DLD1 (cell line): ENCODE measurements at regions not wholly inside any gene's neighbourhood (a gene's known extent, or its start where the extent isn't known, plus 50 kb on each side); places are given as distances from the start of the nearest gene placed in this dataset.

ENCODE experiments used
- in situ Hi-C: cut with HindIII; loops from 2 replicates; pipeline ENCODE4 v1.10.0; 2017; ENCODE audit warnings: low sequenced_read_pairs

- in situ Hi-C loops = no loop called here
Observed at GRCh38 chr7:131233193-131233592, 94.5 kb upstream of the MKLN1 start.

GRCh38 chr7:131234719-131235488 lies 92.8 kb upstream of the MKLN1 start:
- in situ Hi-C loops = no loop called here

GRCh38 chr7:131235489-131236317 lies 92.0 kb upstream of the MKLN1 start:
- in situ Hi-C loops = no loop called here

GRCh38 chr7:131236318-131236672 lies 91.4 kb upstream of the MKLN1 start:
- in situ Hi-C loops = no loop called here

GRCh38 chr7:131238347-131238931 lies 89.2 kb upstream of the MKLN1 start:
- in situ Hi-C loops = no loop called here

GRCh38 chr7:131241386-131241785 lies 86.3 kb upstream of the MKLN1 start:
- in situ Hi-C loops = no loop called here

- in situ Hi-C loops = no loop called here
Observed at GRCh38 chr7:131242123-131242650, 85.5 kb upstream of the MKLN1 start.

GRCh38 chr7:131244259-131244852 lies 83.3 kb upstream of the MKLN1 start:
- in situ Hi-C loops = no loop called here

GRCh38 chr7:131249003-131249402 lies 78.7 kb upstream of the MKLN1 start:
- in situ Hi-C loops = no loop called here

- in situ Hi-C loops = no loop called here
Observed at GRCh38 chr7:131249483-131249882, 78.2 kb upstream of the MKLN1 start.

GRCh38 chr7:131250331-131250730 lies 77.3 kb upstream of the MKLN1 start:
- in situ Hi-C loops = no loop called here

GRCh38 chr7:131251371-131251770 lies 76.3 kb upstream of the MKLN1 start:
- in situ Hi-C loops = no loop called here

GRCh38 chr7:131252976-131253375 lies 74.7 kb upstream of the MKLN1 start:
- in situ Hi-C loops = no loop called here

- in situ Hi-C loops = no loop called here
Observed at GRCh38 chr7:131254211-131254610, 73.5 kb upstream of the MKLN1 start.

- in situ Hi-C loops = no loop called here
Observed at GRCh38 chr7:131255242-131255641, 72.4 kb upstream of the MKLN1 start.

- in situ Hi-C loops = no loop called here
Observed at GRCh38 chr7:131261476-131261994, 66.1 kb upstream of the MKLN1 start.

- in situ Hi-C loops = no loop called here
Observed at GRCh38 chr7:131265227-131265626, 62.4 kb upstream of the MKLN1 start.

- in situ Hi-C loops = no loop called here
Observed at GRCh38 chr7:131267631-131268030, 60.0 kb upstream of the MKLN1 start.

GRCh38 chr7:131268906-131269305 lies 58.8 kb upstream of the MKLN1 start:
- in situ Hi-C loops = no loop called here

GRCh38 chr7:131272086-131272485 lies 55.6 kb upstream of the MKLN1 start:
- in situ Hi-C loops = no loop called here

- in situ Hi-C loops = no loop called here
Observed at GRCh38 chr7:131274986-131275385, 52.7 kb upstream of the MKLN1 start.
